ENCODE measurements at regions not wholly inside any gene's neighbourhood (a gene's known extent, or its start where the extent isn't known, plus 50 kb on each side); places are given as distances from the start of the nearest gene placed in this dataset.

GRCh38 chr12:3933074-3933818 is 60.0 kb upstream of the PARP11 start:
- TF ChIP-seq CTCF (IDR thresholded peaks at IDR 0.05; ENCODE audit: poor library complexity, severe bottlenecking): no peak
- no peak for TF ChIP-seq REST (IDR thresholded peaks at IDR 0.05; ENCODE audit: borderline replicate concordance)
- no peak for TF ChIP-seq POLR2AphosphoS5 (IDR thresholded peaks at IDR 0.05)
- TF ChIP-seq EZH2 (IDR thresholded peaks at IDR 0.05; ENCODE audit: borderline replicate concordance, insufficient read depth, low read length, poor library complexity, severe bottlenecking): no peak
- TF ChIP-seq EP300 (conservative IDR thresholded peaks at IDR 0.05; ENCODE audit: poor library complexity, severe bottlenecking): no peak
